ENCODE measurements at regions not wholly inside any gene's neighbourhood (a gene's known extent, or its start where the extent isn't known, plus 50 kb on each side); places are given as distances from the start of the nearest gene placed in this dataset.

DNA sequence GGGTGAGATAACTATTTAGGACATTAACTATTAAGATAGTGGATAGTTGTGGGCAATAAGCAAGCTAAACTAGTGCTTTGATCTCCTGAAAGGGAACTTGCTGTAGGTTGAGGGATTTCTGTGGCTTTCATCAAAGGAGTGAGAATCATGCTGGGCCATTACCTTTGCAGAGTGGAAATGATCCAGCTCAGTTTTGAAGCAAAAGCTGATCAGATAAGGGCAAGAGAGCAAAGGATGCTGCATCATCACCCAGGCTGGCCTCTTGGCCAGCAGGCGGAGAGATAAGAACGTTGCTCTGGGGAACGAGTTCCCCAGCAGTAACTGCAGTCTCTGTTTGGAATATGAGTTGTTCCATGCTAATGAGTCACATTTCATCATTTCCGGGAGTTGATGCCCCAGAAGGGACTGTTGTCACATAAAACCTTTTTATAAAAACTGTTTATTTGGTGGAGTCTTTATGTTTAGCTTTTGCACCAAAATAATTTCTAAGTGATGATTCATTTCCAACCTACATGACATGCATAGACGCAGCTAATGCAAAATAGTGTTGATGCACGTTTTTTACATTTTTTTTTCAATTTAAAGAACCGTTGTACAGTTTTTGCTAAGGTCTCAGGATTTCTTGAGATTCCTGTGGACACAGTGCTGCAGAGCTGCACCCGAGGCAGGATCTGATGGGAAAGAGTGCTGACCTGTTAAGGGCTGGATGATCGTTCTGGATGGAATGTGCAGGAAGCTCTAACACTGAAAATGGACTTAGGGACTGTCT lies 99.3 kb downstream of the ACTBL2 start:
- no peak overlapping the region for H3K4me3 ChIP-seq (ENCODE audit: control insufficient read depth, low read depth, low read length)
- peak; percentile 89 for DNase-seq (ENCODE audit: low read depth)
- TF ChIP-seq, protein P1, sequence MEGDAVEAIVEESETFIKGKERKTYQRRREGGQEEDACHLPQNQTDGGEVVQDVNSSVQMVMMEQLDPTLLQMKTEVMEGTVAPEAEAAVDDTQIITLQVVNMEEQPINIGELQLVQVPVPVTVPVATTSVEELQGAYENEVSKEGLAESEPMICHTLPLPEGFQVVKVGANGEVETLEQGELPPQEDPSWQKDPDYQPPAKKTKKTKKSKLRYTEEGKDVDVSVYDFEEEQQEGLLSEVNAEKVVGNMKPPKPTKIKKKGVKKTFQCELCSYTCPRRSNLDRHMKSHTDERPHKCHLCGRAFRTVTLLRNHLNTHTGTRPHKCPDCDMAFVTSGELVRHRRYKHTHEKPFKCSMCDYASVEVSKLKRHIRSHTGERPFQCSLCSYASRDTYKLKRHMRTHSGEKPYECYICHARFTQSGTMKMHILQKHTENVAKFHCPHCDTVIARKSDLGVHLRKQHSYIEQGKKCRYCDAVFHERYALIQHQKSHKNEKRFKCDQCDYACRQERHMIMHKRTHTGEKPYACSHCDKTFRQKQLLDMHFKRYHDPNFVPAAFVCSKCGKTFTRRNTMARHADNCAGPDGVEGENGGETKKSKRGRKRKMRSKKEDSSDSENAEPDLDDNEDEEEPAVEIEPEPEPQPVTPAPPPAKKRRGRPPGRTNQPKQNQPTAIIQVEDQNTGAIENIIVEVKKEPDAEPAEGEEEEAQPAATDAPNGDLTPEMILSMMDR (conservative IDR thresholded peaks at IDR 0.05; ENCODE audit: control insufficient read depth, insufficient read depth, low read depth, low read length): peak; percentile 60

DNA sequence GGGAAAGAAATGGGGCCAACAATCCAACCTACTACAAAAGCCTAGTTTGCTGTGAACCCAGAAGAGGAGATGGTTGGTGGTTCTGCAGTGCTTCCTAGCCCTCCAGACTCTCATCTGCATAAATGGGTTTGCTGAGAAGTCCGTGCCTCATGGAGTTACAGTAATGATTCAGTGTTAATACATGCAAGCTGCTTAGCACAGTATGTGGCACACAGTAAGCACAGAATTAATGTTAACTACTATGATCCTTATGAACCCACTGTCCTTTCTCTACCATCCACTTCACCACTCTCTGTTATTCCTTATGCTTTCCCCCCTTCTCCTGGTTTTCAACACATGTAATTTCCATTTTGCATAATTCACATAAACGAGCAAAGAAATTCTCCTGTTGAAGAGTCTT lies 100.0 kb downstream of the ACTBL2 start:
- TF ChIP-seq, protein P1 (conservative IDR thresholded peaks at IDR 0.05; ENCODE audit: control insufficient read depth, insufficient read depth, low read depth, low read length): no peak
- no peak overlapping the region for H3K4me3 ChIP-seq (ENCODE audit: control insufficient read depth, low read depth, low read length)
- no peak for DNase-seq (ENCODE audit: low read depth)

DNA sequence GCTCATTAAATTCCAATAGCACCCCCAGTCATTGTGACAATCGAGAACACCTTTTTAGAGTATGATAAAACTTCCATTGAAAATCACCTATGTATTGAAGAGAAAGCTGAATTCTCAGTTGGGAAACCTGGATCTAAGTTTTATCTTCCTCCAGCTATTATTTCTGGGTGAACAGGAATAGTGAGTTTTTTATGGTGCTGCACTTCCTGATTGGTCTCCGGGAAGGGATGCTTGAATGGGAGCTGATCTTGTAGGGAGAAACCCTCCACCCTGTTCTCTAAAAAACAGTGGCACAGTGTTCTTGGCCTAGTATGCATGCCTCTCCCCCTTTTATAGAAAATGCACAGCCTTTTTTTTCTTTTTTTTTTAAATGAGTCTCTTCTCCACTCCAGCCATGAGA lies 112.2 kb downstream of the ACTBL2 start:
- H3K4me3 ChIP-seq (ENCODE audit: control insufficient read depth, low read depth, low read length): no peak overlapping the region
- no peak for DNase-seq (ENCODE audit: low read depth)
- TF ChIP-seq, protein P1 (conservative IDR thresholded peaks at IDR 0.05; ENCODE audit: control insufficient read depth, insufficient read depth, low read depth, low read length): no peak

DNA sequence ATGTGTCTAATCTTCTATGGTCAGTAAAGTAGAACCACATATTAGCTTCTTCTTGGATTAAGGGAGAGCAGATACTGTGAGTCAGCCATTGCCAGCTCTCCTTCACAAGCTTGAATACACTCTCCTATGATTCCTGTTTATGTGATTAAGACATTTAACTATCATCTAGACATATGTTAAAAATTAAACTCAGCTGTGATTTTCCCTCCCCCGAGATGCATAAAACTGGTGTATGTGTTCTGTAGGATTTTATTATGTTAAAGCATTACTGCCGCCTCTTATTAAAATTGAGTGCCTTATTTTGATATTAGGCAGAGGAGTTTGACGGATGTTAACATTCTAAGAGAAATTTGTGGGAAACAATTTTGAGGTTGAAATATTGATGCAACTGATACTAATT lies 114.6 kb downstream of the ACTBL2 start:
- DNase-seq (ENCODE audit: low read depth): peak; percentile 71
- no peak overlapping the region for H3K4me3 ChIP-seq (ENCODE audit: control insufficient read depth, low read depth, low read length)
- TF ChIP-seq, protein P1 (conservative IDR thresholded peaks at IDR 0.05; ENCODE audit: control insufficient read depth, insufficient read depth, low read depth, low read length): no peak

DNA sequence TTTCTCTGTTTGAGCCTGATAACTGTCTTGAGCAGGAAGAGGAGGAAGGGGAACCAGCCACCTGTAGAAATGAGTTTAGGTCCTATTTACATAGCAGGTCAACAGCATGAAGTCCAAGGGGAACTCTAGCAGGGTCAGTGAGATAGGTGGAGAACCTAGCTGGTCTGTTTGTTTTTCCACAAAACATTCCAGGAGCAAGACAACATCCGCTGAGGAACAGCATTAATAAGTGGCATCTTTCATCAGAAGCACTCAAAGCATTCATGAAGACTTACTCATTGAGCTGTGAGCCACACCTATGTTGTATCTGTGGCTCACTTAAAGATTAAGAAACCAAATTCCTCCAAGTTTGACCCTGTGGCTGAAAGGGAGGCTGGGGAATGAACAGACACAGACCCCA lies 115.9 kb downstream of the ACTBL2 start:
- peak; percentile 29 for DNase-seq (ENCODE audit: low read depth)
- TF ChIP-seq, protein P1 (conservative IDR thresholded peaks at IDR 0.05; ENCODE audit: control insufficient read depth, insufficient read depth, low read depth, low read length): no peak
- no peak overlapping the region for H3K4me3 ChIP-seq (ENCODE audit: control insufficient read depth, low read depth, low read length)

DNA sequence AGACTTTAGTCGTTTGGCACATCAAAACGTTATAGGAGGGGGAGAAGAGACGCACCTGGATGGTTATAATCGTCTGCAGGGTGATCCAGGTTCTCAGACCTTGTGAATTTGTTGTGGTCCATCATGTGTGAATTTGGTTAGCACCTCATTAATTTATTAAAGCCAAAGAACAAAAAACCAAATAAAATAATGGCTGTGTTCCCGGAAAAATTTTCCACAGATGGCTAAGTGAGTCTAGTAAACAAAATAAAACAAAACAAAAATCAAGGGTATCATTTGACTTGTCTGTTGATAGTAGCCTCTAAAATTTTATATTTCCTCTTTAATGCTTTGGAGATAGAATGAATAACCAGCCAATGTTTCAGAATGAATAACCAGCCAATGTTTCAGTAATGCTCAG lies 119.7 kb downstream of the ACTBL2 start:
- H3K4me3 ChIP-seq (ENCODE audit: control insufficient read depth, low read depth, low read length): no peak overlapping the region
- no peak for DNase-seq (ENCODE audit: low read depth)
- TF ChIP-seq, protein P1 (conservative IDR thresholded peaks at IDR 0.05; ENCODE audit: control insufficient read depth, insufficient read depth, low read depth, low read length): no peak
